Central memory CD8-positive, alpha-beta T cell (primary cell): ENCODE measurements at regions not wholly inside any gene's neighbourhood (a gene's known extent, or its start where the extent isn't known, plus 50 kb on each side); places are given as distances from the start of the nearest gene placed in this dataset.

Source experiments
- ATAC-seq: fragments of 150-1000 bp; cut with Tn5 transposase; replicated peaks from 2 replicates; pipeline ENCODE4 v1.10.0; 2022; ENCODE audit warnings: mild to moderate bottlenecking, moderate FRiP score, moderate number of reproducible peaks; ENCODE audit not compliant: poor library complexity, severe bottlenecking; ENCODE audit errors: extremely low read depth
- DNase-seq, 2 donors: peaks; one replicate each; pipeline ENCODE4 v3.0.0; 2021; ENCODE audit warnings: low spot score in 2 of 2
- H3K27ac Mint-ChIP-seq: one replicate; pipeline ENCODE4 v1.8.0; 2022; ENCODE audit warnings: low read depth, mild to moderate bottlenecking, moderate library complexity, mixed read lengths
- H3K27me3 Mint-ChIP-seq: one replicate; pipeline ENCODE4 v1.8.0; 2022; ENCODE audit warnings: mixed read lengths
- H3K36me3 Mint-ChIP-seq: one replicate; pipeline ENCODE4 v1.8.0; 2022; ENCODE audit warnings: mild to moderate bottlenecking, moderate library complexity, mixed read lengths; ENCODE audit not compliant: insufficient read depth
- H3K4me1 Mint-ChIP-seq: one replicate; pipeline ENCODE4 v1.8.0; 2022; ENCODE audit warnings: mixed read lengths
- H3K4me3 Mint-ChIP-seq: one replicate; pipeline ENCODE4 v1.8.0; 2022; ENCODE audit warnings: mild to moderate bottlenecking, moderate library complexity, mixed read lengths
- H3K9me3 Mint-ChIP-seq: one replicate; pipeline ENCODE4 v1.8.0; 2022; ENCODE audit warnings: mixed read lengths

DNA sequence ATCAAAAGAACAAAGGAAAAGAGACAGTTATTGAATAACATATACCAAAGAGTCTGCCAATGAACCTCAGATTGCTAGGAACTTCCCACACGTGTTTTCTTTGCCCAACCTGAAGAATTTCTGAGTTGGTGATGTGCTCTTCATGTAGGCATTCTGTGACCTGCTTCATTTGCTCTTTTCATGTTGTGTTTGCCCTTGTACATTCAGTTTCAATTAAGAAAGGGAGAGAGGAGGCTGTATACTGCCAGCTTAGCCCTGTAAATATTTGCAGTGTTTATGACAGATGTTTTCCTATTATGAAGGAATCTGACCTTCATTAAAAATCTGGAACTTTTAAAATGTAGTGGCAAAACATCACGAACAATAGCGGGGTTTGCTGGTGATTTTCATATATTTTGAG lies 168.5 kb downstream of the GAS1 start:
- Mint-ChIP-seq H3K27me3 (peaks cover 36% of the 10 kb centered on the region), H3K9me3 (no peaks in the 10 kb centered on the region), H3K36me3 (no peaks in the 10 kb centered on the region), H3K4me3 (no peak overlapping the region), H3K27ac (no peak overlapping the region), H3K4me1 (no peaks in the 10 kb centered on the region)
- ATAC-seq, result no peak
- DNase-seq, result no peak

DNA sequence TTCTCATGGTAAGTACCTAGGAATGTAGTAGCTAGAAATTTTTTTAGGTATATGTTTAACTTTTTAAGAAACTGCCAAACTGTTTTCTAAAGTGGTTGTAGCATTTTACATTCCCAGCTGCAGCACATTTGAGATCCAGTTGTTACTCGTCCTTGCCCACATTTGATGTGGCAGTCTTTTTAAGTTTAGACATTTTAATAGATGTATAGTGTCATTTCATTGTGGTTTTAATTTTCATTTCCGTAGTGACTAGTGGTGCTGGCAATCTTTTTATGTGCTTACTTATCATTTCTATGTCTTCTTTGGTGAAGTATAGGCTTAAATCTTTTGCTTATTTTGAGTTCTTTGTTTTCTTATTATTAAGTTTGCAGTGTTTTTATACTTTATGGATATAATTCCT lies 171.6 kb downstream of the GAS1 start:
- Mint-ChIP-seq H3K27me3 (peaks cover 28% of the 10 kb centered on the region), H3K4me1 (no peaks in the 10 kb centered on the region), H3K4me3 (no peak overlapping the region), H3K36me3 (no peaks in the 10 kb centered on the region), H3K27ac (no peak overlapping the region), H3K9me3 (no peaks in the 10 kb centered on the region)
- DNase-seq (no peak), ATAC-seq (no peak)

DNA sequence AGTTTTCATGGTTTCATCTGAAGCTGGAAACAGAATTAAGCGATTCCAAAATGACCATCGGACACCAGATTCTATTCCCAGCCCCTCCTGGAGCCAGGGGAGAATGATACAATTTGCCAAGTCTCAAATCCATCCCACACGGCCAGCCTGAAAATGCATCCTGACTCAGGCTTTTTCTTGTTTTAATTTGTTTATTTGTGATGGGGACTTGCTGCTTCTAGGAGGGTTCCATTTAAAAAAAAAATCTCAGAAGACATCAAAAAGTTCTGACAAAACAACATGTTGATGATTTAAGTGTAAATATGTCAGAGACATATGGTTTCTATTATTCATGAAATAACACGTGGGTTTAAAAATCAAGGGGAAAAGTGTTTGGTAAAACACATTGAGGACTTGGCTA lies 173.2 kb downstream of the GAS1 start:
- ATAC-seq (no peak), DNase-seq (no peak)
- H3K27ac Mint-ChIP-seq, result no peak overlapping the region
- H3K4me1 Mint-ChIP-seq, result no peaks in the 10 kb centered on the region
- H3K9me3 Mint-ChIP-seq, result no peaks in the 10 kb centered on the region
- no peak overlapping the region for H3K4me3 Mint-ChIP-seq
- H3K36me3 Mint-ChIP-seq, result no peaks in the 10 kb centered on the region
- H3K27me3 Mint-ChIP-seq, result peaks cover 21% of the 10 kb centered on the region

DNA sequence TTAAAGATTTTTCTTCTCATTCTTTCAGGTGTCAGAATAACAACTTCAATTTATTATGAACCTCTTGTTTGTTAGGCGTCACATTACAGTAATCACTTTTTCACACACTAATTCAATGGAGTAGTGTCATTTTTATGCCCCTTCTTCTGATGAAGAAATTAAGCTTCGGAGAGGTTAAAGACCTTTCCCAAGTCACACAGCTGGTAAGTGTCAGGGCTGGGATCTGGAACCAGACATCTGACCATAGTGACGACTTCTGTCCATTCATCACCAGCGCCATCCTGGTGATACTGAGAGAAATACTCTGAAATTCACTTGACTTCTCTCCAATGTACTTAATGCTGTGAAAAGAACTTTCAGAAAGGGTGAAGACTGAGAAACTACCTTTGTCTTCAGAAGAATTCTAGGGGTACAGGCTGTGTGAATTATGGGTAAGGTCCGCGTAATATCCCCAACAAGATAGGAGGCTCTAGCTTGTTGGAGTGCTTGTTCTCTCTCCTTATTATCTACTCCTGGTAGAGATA lies 173.8 kb downstream of the GAS1 start:
- Mint-ChIP-seq H3K4me3 (no peak overlapping the region), H3K27me3 (peaks cover 19% of the 10 kb centered on the region), H3K27ac (no peak overlapping the region), H3K9me3 (no peaks in the 10 kb centered on the region), H3K4me1 (no peaks in the 10 kb centered on the region), H3K36me3 (no peaks in the 10 kb centered on the region)
- ATAC-seq (no peak), DNase-seq (no peak)

DNA sequence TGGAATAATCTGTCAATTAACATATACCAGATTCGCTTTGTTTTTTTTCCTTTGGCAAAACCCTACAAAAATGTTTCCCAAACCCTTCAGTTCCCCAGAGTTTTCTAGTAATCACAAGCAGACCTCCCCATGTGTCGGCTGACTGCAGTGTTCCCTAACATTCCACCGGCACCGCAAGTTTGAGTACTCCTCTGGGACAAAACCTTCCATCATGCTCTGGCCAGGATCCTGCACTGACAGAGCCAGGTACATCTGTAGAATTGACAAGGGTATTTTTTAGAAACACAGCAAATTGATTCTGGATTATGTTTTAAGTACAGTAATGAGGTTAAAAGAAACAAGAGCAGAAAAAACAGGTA lies 174.7 kb downstream of the GAS1 start:
- DNase-seq (no peak), ATAC-seq (no peak)
- peaks cover 20% of the 10 kb centered on the region for H3K27me3 Mint-ChIP-seq
- H3K4me3 Mint-ChIP-seq, result no peak overlapping the region
- H3K9me3 Mint-ChIP-seq, result no peaks in the 10 kb centered on the region
- H3K4me1 Mint-ChIP-seq, result no peaks in the 10 kb centered on the region
- no peak overlapping the region for H3K27ac Mint-ChIP-seq
- H3K36me3 Mint-ChIP-seq, result no peaks in the 10 kb centered on the region

DNA sequence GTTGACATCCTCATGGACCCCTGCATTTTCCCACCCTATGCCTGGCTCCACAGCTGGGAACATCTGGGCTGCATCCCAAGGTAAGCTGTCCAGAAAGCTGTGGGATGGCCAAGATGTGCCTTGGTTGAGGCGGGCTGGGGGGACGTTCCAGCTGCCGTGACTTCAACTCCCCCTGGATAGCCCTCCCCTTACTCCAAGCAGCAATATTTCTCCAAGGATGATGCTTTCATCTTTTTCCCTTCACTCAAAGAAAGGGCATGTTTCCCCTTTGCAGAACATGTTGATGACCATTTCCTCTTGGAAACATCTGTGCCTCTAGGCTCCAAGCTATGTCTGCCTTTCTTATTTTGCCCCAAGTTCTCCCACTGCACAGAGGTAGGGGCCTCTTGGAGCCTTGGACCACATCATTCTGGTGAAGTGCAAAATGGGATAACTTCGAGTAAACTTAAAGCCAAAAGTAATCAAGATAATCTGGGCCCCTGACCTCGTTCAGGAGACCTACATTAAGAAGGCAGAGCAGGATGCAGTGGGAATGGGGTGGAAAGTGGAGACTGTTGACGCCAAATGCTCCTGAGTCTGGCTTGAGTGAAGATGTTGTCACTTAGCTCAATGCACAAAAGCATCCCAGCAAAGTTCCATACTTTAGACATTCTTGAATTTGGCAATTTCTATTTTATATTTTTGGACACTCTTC lies 175.2 kb downstream of the GAS1 start:
- Mint-ChIP-seq H3K27ac (no peak overlapping the region), H3K27me3 (peaks cover 20% of the 10 kb centered on the region), H3K4me3 (no peak overlapping the region), H3K4me1 (no peaks in the 10 kb centered on the region), H3K9me3 (no peaks in the 10 kb centered on the region), H3K36me3 (no peaks in the 10 kb centered on the region)
- no peak for DNase-seq
- ATAC-seq, result no peak

DNA sequence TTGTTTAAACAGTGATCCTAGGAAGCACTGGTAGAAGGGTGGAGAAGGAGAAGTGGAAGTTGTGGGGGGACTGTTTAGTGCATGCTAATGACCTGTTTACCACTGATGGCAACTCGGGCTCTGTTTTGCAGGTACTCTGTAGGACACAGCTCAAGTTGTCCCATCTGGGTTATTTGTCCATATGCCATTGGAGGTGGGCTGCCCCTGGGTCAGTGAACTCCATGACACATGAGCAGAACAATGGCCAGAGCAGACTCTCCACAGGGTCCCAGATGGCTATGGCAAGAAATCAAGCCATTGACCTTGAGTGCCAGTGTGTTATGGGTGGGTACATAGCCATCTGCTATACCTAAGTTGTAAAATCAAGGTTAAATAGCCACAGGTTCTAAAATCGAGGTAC lies 175.9 kb downstream of the GAS1 start:
- Mint-ChIP-seq H3K27ac (no peak overlapping the region), H3K36me3 (no peaks in the 10 kb centered on the region), H3K4me1 (no peaks in the 10 kb centered on the region), H3K27me3 (peaks cover 20% of the 10 kb centered on the region), H3K4me3 (no peak overlapping the region), H3K9me3 (no peaks in the 10 kb centered on the region)
- no peak for ATAC-seq
- no peak for DNase-seq

DNA sequence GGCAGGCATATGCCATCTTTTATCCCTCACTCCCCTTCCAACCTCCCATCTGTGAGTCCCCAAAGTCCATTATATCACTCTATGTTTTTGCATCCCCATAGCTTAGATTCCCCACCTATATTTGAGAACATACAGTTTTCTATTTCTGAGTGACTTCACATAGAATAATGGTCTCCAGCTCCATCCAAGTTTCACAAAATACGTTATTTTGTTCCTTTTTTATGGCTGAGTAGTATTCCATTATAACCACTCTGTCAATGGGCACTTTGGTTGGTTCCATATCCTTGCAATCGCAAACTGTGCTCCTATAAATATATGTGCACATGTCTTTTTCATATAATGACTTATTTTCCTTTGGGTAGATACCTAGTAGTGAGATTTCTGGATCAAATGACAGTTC lies 178.6 kb downstream of the GAS1 start:
- H3K36me3 Mint-ChIP-seq, result no peaks in the 10 kb centered on the region
- H3K4me3 Mint-ChIP-seq, result no peak overlapping the region
- H3K4me1 Mint-ChIP-seq, result no peaks in the 10 kb centered on the region
- ATAC-seq (no peak), DNase-seq (no peak)
- H3K27me3 Mint-ChIP-seq, result peaks cover 20% of the 10 kb centered on the region
- H3K27ac Mint-ChIP-seq, result no peak overlapping the region
- H3K9me3 Mint-ChIP-seq, result no peaks in the 10 kb centered on the region

DNA sequence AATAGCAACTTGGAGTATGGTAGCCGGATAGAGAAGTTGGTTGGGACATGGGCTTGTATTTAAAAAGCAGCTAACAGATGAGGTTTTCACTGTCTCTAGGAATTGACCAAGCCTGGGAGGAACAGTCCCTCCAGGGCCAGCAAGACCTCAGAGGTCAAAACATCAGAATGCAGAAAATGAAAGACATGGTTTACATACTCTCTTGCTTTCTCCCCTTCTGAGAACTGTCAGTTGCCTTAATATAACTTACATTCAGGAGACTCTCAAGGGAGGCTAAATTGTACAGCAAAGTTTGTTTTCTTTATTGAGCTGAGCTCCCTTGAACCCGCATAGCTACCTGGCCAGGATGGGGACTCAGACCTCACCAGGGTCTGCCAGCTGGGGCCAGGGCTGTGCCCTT lies 179.3 kb downstream of the GAS1 start:
- Mint-ChIP-seq H3K27ac (no peak overlapping the region), H3K27me3 (peaks cover 20% of the 10 kb centered on the region), H3K4me3 (no peak overlapping the region), H3K9me3 (no peaks in the 10 kb centered on the region), H3K4me1 (no peaks in the 10 kb centered on the region), H3K36me3 (no peaks in the 10 kb centered on the region)
- ATAC-seq, result no peak
- no peak for DNase-seq

DNA sequence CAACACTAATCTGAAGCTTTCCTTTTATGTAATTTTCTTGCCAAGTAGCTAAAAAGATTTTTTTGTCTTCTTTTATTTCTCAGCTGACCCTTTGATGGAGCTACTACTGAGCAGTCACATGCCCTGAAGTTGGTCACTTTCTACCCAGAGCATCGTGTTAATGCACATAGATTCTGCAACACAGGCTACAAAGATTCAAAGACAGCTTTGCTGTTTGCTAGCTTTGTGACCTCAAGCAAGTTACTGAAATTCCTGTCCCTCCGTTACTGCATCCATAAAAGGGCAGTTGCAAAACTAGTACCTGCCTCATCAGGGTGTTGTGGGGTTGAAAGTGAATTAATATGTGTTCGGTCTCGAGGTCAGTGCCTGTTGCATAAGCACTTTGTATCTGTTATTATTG lies 179.9 kb downstream of the GAS1 start:
- ATAC-seq (no peak), DNase-seq (no peak)
- Mint-ChIP-seq H3K27ac (no peak overlapping the region), H3K4me3 (no peak overlapping the region), H3K36me3 (no peaks in the 10 kb centered on the region), H3K27me3 (peaks cover 14% of the 10 kb centered on the region), H3K9me3 (no peaks in the 10 kb centered on the region), H3K4me1 (no peaks in the 10 kb centered on the region)

DNA sequence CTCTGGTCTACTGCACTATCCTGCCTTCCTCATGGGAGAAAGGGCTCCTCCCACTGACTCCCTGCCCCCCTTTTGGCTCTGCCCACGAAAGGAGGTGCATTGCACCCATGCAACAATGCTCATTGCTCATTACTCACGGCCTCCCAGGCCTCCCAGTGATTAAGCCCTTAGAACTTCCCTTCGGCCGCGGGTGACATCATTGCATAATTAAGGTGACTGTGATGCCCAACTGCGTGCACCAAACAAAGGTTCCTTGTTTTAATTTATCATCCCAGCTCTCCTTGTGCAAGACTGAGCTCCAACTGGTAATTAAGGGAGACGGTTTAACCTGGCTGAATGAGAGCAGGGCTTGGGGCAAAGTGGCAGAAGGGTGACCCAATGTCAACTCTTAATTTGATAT lies 180.4 kb downstream of the GAS1 start:
- Mint-ChIP-seq H3K36me3 (no peaks in the 10 kb centered on the region), H3K9me3 (no peaks in the 10 kb centered on the region), H3K4me3 (no peak overlapping the region), H3K27ac (no peak overlapping the region), H3K4me1 (no peaks in the 10 kb centered on the region), H3K27me3 (peaks cover 11% of the 10 kb centered on the region)
- DNase-seq, result no peak
- ATAC-seq, result no peak

DNA sequence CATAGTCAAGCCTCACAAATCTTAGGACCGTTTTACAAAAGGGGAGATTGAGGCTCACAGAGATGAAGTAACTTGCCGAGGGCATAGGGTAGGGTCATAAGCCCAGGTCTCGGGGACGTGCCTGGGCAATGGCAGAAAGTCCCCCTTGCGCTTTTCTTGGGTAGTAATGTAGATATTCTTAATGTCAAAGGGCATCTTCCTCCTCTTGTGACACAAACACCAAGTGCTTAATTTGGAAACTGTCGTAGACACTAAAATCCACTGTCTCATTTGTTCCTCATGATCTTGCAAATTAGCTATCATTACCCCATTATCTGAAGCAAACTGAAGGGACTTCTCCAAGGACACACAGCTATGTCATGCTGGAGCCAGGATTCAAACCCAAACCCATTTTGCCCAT lies 180.8 kb downstream of the GAS1 start:
- no peak overlapping the region for H3K27ac Mint-ChIP-seq
- no peaks in the 10 kb centered on the region for H3K9me3 Mint-ChIP-seq
- no peak overlapping the region for H3K4me3 Mint-ChIP-seq
- DNase-seq (no peak), ATAC-seq (no peak)
- H3K27me3 Mint-ChIP-seq, result peaks cover 11% of the 10 kb centered on the region
- H3K36me3 Mint-ChIP-seq, result no peaks in the 10 kb centered on the region
- no peaks in the 10 kb centered on the region for H3K4me1 Mint-ChIP-seq

DNA sequence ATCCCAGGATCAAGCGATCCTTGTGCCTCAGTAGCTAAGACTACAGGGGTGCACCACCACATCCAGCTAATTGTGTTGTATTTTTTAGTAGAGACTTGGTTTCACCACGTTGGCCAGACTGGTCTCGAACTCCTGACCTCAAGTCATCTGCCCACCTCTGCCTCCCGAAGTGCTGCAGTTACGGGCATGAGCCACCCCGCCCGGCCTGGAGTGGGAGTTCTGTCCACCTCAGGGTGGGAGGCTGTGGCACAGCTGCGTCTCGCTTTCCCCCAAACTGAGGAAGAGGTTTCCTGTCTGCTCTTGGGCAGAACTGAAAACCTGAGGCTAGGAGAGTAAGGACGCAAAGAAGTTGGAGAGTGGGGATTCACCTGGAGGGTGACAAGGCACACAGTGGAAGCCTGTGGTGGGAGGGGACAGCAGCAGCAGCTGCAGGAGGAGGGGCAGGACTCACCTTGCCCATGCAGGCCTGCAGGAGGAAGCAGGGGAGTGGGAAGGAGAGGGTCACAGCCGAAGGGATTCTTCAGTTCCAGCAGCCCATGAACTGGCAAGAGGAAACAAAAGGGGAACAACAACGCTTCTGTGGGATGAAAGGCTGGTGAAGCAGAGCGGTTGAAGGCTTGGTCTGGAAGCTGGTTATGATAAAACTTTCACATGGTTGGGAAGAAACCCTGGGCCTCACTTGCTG lies 181.4 kb downstream of the GAS1 start:
- peaks cover 11% of the 10 kb centered on the region for H3K27me3 Mint-ChIP-seq
- no peak overlapping the region for H3K27ac Mint-ChIP-seq
- DNase-seq, result no peak
- H3K4me3 Mint-ChIP-seq, result no peak overlapping the region
- ATAC-seq, result no peak
- no peaks in the 10 kb centered on the region for H3K9me3 Mint-ChIP-seq
- H3K4me1 Mint-ChIP-seq, result no peaks in the 10 kb centered on the region
- no peaks in the 10 kb centered on the region for H3K36me3 Mint-ChIP-seq
